Fibroblast of skin of right biceps (primary cell): ENCODE measurements at regions not wholly inside any gene's neighbourhood (a gene's known extent, or its start where the extent isn't known, plus 50 kb on each side); places are given as distances from the start of the nearest gene placed in this dataset.

ENCODE experiments used
- DNase-seq: peaks from one replicate; pipeline ENCODE4 v3.0.0-alpha.2; 2013

DNA sequence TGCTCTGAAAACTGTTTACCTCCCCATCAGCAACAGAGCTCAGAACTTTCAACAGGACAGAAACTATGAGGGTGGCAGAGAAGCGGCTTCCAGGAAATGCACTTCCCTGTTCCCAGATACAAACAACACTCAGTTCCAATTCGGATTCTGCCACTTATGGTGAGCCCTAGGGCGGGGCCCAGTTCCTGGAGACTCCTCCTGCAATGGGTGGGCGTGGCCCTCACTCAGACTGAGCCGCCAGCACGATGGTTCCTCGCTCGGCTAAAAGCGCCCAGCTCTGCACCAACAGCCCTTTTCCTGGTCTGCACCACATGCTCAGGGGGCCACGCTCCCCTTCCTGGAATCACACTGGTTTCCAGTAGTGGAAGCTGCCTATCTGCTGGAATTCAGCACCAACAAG lies 314.1 kb downstream of the CTTN start:
- no peak for DNase-seq

DNA sequence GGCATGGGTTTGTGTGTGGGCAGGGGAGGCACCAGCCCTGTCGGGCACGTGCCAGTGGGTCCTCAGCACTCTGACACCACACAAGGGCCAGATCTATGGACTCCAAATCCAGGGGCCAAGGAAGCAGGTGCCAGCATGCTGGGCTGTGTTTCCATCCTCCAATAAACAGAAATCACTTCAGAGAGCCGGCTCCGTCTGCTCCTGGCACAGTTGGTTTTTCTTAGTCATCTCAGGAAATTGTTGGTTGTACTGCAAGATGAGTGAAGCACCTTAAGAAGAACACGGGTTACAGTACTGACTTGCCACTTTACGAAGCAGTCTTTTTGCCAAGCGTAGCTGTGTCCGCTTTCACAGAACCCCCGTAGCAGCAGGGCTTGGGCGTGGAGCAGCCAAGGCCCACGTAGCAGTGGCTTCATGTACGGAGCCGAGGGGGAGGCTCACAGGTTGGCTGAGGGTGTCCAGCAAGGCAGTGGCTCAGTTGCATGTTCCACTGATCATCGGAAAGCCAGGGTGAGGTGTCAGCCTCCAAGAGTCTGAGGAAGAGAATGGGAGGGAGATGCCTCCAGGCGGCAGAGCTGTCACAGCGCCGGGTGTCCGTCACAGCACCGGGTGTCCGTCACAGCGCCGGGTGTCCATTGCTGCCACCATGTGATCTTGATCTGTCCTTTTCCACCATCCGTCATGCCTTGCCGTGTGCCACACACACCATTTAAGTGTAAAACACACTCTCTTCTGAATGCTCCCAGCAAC lies 314.9 kb downstream of the CTTN start:
- no peak for DNase-seq

DNA sequence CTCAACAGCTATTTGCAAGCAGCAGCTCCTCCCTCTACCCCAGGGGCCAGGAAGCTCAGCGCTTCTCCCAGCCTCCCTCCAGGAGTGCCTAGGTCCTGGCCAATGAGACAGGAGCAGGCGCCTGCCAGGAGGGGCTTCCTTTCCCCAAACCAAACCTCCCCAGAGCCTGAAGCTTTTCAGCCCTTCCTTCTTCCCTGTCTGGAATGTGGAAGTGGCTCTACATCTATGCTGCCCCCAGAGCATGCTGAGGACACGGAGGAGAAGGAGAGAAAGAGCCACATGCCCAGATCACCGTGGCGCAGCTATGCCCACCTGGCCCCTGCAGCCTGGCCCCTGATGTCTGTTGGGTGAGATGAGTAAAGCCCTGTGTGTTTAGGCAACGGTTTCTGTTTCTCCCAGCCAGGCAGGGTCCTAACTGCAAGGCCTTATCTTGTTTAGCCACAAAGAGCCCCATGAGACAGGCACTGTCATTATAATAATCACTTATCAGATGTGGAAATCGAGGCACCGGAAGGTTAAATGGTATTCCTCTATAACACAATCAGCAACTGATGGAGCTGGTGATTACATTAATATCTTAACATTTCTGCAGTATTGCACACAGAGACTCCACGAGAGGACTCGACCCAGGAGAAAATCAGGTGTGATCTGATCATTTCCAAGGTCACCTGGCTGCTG lies 315.8 kb downstream of the CTTN start:
- DNase-seq, result no peak

DNA sequence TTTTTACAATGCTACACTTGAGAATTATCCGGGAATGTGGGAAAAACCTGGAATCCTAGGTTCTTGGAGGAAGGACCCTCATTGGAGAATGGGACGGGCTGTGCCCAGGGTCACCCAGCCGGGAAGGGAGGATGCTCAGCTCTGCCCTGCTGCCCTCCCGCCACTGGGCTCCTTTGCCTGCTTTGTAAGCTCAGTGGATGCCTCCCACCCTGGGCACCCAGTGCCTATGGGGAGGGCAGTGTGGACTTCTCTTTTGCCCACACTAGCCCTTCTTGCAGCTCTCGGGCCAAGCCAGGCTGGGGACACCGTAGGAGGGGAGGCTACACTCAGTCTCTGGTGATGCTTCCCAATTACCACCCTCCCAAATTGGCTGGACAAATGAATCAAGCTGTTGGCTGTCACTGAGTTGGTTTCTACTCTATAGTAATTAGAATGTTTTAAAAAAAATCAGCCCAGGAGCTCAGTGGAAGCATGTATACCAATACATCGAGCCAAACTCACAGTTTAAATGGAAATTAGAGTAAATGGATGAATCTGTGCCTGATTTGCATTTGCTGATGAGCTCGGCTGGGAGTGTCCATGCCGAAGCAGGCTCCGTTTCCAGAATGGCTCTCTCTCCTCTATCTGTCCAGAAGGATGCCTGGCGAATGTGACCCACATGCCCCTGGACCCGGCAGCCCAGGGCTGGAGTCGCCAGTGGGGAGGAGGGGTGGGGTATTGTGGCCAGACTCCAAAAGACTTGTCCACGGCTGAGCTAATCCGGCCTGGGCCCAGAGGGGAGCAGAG lies 317.0 kb downstream of the CTTN start:
- DNase-seq, result no peak

DNA sequence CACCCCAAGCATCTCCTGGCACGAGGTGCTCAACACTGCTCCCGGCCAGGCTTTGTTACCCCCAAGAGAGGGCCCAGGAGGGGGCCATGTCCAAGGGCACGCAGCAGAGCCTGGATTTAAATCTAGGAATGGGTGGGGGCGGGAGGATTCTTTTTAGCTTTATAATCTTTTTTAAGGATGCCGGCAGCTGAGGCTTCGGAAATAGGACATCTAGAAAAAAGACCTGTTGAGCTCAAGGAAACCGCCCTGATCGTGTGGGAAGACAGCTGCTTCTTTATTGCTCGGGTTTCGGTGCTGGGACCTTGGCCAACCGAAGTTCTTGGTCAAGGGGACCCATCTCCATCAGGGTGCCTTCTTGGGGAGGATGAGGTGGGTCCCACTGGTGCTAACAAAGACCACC lies 317.9 kb downstream of the CTTN start:
- no peak for DNase-seq

DNA sequence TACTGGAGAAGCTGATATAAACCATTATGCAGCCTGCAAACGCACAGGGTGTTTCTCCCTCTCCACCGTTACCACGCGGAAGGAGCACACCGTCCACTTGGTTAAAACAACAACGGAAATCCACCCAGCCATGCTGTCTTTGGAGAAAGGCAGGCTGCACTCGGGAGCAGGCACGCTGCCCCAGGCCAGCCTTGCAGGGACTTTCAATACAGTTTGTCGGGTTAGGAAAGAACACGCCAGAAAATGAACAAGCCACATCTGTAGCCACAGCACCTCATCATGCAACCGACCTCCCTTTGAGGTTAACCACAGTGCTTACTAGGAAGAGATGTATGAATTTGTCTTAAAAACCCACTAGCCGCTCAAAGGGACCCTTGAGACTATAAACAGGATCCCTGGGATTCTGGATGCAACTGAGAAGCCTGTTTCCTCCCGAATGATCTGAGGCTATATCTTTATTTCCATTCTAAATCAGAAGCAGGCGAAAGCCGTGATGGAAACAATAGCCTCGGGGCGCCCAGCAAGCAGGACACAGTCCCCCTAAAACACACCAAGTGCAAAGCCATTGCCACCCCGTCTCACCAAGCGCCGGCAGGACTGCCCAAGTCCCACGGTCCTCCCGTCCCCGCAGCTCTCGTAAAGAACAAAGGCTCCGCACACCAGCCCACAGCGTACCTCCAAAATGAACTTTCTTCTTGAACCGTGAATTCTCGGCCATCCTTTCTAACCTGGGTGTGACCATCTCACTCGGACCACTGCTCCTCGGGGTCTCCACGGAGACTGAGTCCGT lies 318.9 kb downstream of the CTTN start:
- no peak for DNase-seq

DNA sequence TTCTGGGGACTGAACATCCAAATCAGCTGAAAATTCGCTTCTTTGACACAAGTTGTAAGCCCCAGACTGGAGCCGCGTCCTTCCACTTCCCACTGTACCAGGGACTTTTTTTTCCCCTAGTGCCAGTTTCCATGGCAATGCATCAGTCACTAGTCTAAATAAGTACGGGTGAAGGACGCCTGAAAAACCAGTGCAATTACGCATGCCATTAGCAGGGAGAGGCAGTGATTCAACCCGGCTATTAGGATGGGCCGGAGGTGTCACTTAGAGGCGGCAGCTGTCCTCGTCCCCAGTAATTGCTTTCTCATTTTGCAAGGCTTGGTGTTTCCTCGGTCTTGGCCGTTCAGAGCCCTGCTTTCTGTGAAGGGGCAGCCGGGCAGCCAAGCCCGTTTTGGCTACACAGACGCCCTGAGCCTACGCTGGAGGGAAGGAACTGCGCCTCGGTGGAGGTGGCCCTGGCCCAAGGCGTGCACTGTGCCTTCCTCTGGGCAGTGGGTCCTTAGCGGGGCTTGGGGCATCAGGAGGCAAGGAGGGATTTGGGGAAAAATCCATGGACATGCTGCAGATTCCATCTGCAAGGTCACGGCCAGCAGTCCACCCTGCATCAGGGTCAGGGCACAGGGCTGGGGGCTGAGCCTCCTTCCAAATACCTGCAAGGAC lies 319.7 kb downstream of the CTTN start:
- no peak for DNase-seq

DNA sequence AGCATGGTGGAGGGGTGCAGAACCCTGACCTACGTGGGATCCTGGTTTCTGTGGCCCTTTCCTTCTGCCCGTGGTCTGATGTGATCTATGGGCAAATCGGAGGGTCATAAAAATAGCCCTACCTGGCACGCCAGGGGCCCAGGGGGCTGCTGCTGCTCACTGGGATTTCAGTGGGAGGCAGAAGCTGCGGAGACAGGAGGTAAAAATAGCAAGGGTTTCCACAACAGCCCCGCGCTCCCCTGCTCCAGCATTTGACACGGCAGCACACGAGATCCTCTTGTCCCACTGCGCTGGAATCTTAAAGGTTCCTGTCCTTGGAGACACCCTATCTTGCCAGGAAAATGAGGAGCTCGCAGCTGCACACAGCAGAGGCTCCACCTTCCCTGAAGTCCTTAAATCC lies 321.2 kb downstream of the CTTN start:
- DNase-seq, result no peak

DNA sequence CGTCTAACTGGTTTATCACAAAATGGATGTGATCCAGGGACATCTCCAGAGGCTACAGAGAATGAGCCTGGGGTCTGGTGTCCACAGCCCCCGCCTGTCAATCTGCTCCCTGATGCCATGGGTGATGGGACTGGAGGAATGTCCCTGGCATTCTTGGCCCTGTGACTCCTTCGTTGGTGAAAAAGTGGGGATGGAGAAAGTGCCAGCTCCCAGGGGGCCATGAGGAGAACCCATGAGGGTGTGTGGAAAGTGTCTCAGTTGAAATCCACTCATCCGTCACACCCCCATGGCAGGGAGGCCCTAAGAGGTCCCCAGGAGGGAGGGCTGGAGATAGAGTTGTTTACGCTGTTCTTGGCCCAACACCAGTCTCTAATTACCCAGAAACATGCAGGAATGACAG lies 322.0 kb downstream of the CTTN start:
- DNase-seq, result no peak

DNA sequence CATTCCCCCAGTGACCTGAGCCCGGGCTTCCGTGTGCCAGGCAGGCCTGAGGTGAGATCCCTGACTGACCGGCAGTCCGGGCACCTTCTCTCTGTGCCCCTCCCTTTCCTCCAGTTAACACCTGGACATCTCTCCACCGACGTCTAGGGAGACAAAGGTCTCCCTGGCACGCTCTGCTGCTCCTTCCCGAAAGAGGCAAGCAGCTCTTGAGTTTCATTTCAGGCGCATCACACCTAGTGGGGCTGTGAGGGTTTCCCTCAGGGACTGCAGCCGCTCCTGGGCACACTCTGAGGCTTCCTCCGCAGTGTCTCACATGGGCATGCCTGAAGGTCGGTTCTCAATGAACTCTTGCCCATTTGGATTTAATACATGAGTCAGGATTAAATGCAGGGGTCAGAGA lies 322.7 kb downstream of the CTTN start:
- DNase-seq, result no peak

DNA sequence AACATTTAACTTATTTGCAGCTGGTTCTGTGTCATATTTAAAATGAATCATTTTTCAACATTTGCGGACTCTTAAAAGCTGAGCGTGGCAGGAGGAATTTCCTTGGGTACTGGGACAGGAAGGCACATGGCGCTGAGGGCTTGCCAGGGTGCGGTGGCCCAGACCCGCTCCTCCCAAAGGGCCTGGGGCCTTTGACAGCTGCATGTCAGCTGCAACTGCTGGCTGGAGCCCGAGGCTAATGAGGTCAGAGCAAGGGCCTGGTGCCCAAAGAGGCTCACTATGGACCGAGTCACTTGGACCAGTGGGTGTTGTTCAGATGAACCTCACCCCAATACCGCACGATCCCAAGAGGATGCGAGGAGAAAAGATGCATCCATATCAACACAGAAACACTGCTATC lies 326.9 kb downstream of the CTTN start:
- no peak for DNase-seq

DNA sequence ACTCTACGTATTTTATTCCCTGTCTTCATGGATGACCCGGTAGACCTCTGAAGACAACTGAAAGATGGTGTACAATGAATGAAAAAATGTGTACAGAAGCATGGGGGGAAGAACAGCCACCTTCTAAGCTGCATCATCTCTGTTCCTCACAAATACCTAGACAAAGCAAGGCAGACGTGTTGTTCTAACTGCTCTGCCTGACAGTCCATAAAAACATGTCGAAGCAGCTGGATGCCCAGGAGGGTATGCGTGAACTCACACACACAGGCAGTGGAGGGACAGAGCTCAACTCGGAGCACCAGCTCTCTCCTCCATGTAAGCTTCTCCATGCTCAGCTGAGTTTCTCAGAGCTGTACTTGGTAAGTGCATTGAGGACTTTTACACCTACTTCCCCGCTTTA lies 327.4 kb downstream of the CTTN start:
- DNase-seq, result no peak

DNA sequence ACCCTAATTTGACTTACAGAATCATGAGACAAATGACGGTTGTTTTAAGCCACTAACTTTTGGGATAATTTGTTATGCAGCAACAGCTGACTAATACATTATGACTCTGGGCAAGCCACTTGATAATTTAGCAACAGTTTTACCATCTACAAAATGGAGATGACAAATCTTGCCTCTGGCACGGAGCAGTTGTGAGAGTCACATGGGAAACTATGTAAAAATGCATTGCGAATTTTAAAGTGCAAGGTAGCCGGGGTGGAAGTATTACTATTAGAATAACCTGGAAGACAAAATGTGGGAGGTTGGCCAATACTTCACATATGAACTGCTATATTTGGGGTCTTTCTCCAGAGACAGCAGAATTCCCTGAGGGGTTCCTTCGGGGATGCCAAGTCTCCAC lies 328.7 kb downstream of the CTTN start:
- no peak for DNase-seq

DNA sequence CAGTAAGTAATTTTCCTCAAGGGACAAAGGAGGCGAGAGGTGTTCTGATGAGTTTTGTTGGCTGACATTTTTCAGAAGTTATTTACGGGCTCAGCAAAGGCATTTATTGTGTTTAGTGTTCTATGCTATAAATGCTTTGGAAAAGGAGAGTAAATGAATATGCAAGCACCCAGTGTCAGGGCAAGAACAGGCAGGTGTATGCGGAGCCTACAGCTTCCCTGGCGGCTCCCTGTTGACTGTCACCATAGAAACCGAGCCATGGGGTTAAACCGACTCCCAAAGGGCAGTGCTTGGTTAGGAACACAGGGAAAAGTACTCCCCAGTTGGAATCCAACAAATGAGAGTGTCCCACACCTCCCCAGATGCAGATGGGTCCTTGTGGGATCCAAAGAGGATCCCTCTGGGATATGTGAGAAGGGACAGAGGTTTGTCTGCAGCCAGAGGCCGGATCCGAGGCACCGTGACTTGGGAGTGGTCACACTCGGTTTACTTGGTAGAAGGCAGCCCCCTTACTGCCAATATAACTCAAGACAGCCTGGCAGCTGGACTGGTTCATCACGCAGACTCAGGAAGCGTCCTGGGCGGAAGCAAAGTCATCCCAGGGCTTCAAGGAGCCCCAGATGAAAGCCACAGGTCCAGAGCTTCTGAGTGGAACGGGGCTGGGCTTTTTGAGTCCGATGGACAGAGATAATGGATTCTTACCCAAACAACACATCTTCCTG lies 329.7 kb downstream of the CTTN start:
- no peak for DNase-seq

DNA sequence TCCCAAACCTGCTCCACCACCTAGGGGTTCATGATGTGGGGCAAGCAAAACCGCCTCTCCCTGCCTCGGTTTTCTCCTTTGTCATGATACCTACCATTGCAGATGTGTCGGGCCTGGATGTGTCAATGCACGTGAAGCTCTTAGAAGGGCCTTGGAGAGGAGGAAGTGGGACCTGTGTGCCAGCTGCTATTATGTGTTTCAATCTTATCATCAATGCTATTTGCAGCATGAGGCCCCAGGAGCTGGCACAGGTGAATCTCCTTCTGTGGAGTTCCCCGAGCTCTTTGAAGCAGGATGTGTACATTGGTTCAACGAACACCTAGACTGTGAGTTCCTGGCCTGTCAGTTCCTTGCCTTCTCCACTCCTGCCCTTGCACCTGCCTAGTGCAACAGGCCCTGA lies 331.6 kb downstream of the CTTN start:
- DNase-seq, result no peak

DNA sequence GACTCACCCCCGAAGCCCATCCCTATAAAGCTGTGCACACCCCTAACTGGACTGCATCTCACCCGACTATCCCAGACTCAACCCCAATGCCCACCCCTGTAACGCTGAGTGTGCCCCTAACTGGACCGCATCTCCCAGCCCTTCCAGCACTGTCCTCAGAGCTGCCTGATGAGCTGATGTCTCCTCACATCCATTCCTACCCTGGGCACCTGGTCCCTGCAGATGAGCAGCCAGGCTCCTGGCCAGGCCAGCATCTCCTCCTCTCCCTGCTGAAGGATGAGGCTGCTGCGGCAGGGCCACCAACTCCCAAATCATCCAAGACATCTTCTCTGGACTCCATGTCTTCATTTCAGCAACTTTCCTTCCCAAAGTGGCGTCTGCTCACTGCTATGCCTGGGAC lies 332.1 kb downstream of the CTTN start:
- no peak for DNase-seq

DNA sequence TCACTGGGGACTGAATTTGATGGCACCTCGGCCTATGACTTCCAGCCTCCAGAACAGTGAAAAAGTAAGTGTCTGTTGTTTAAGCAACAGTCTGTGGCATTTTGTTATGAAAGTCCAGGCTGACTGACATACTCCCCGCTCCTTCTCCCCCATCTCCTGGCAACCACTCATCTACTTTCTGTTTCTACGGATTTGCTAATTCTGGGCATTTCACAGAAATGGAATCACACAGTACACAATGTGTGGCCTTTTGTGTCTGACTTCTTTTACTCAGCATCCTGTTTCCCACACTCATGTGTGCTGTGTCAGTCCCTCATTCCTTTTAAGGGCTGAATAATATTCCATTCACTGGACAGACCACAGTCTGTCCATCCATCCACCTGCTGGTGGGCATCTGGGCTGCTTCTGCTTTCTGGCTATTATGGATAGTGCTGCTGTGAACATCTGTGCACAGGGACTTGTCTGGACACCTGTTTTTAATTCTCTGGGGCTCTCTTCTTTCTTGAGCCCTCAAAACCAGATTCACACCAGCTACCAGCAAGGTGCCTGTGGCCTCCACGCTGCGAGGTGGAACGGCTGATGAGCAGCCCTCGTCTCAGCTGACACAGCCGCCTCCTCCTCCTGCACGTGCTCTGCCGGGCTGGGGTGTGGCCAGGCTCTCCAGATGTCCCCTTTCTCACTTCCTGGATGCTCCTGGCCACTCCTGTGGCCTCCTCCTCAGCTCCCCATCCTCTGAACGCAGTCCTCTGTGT lies 333.1 kb downstream of the CTTN start:
- no peak for DNase-seq

DNA sequence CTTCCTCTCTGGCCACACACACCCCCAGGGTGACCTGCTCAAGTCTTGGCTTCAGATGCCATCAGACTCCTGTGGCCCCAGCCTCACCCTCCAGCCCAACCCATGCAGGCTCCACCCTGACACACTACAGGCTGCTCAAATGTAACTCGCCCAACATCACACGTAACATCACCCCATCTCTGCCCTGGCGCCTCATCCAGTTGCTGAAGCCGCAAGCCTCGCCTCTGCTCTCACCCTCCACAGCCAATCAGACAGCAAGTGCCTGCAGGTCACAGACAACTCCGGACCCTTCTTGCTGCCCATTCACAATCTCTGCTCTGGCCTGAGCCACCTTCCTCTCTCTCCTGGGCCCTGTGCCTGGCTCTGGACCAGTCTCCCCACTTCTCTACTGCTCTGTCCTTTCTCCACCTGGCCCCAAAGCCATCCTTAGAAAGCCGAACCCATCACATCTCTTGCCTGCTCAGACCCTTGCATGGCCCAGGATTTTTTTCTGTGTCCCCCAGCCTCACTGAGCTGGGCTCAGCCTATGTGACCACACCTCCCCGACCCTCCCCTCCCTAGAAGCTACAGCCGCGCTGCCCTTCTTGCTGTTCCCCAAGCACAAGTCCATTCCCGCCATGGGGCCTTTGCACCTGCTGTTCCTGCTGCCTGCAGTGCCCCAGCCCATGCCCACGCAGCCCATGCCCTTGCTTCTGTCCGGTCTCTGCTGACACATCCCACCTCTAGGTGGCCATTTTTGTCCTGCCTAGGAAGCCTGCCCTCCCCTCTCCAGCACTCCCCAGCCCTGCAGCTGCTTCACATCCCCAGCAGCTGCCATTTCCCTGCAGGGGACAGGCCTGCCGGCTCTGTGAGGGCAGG lies 333.9 kb downstream of the CTTN start:
- DNase-seq, result no peak

DNA sequence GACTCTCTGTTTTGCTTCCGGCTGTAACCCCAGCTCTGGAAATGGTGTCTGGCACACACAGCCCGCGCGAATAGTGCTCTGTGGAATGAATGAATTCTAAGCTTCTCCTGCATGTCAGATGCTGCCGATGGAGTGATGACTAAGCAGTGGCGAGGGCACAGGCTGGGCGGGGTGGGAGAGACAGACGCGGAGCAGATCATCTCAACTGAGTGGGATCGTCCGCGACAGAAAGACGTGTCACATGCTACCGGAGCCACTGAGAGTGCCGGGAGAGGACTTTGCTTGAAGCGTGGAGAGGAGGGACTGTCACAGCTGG lies 334.5 kb downstream of the CTTN start:
- no peak for DNase-seq
